Endothelial cell of umbilical vein (primary cell): ENCODE measurements at regions not wholly inside any gene's neighbourhood (a gene's known extent, or its start where the extent isn't known, plus 50 kb on each side); places are given as distances from the start of the nearest gene placed in this dataset.

Source experiments
- BruUV-seq: library from RNA; stranded (reverse); fragments of 400-500 nt; replicated peaks from 2 replicates; lab custom pipeline; 2021; lab: Mats Ljungman, UMichigan
- CTCF ChIA-PET: fragments of 300-600, 350-600 bp; sonication (Branson Sonifier 250); formaldehyde crosslinking; loops from one replicate; lab custom pipeline; 2021; ENCODE audit warnings: antibody characterized with exemption, inconsistent platforms; lab: Charles Lee
- POLR2A ChIA-PET: fragments of 300-600, 350-600 bp; sonication (Branson Sonifier 250); formaldehyde crosslinking; loops from one replicate; lab custom pipeline; 2021; ENCODE audit warnings: antibody characterized with exemption, inconsistent platforms; lab: Charles Lee
- DNase-seq: peaks from one replicate; pipeline ENCODE4 v3.0.0-alpha.2; 2011; ENCODE audit warnings: low read depth, low spot score
- FAIRE-seq: peaks from 2 replicates; lab custom pipeline; 2011; peaks lifted over from hg19 to GRCh38; lab: Jason Lieb, UNC
- H2AFZ ChIP-seq: 2 replicates; pipeline ENCODE4 v1.6.0; 2012; ENCODE audit warnings: low read depth, low read length, control low read depth, inconsistent platforms
- H3K27ac ChIP-seq: 2 replicates; pipeline ENCODE4 v1.5.1; 2011; ENCODE audit warnings: low read depth, mild to moderate bottlenecking, control low read depth, low read length, moderate library complexity; ENCODE audit not compliant: insufficient read depth
- H3K27me3 ChIP-seq, 2 experiments: 2 replicates each; pipeline versions ENCODE4 v1.6.0 to v1.6.1; 2011; ENCODE audit warnings: low read length in 2 of 2, mixed read lengths in 1 of 2; ENCODE audit not compliant: control insufficient read depth in 2 of 2, insufficient read depth in 2 of 2
- H3K36me3 ChIP-seq, 2 experiments: 2 replicates in 1 of 2; 3 replicates in 1 of 2; pipeline ENCODE4 v1.5.1; 2011; ENCODE audit warnings: low read length in 2 of 2, mild to moderate bottlenecking in 1 of 2, moderate library complexity in 1 of 2; ENCODE audit not compliant: control insufficient read depth in 2 of 2, insufficient read depth in 2 of 2; ENCODE audit errors: extremely low read depth in 1 of 2
- H3K4me1 ChIP-seq: 3 replicates; pipeline ENCODE4 v1.5.1; 2011; ENCODE audit warnings: mild to moderate bottlenecking, low read length; ENCODE audit not compliant: control insufficient read depth, insufficient read depth; ENCODE audit errors: extremely low read depth
- H3K4me2 ChIP-seq: 2 replicates; pipeline ENCODE4 v1.6.1; 2011; ENCODE audit warnings: low read length, control low read depth, mixed read lengths; ENCODE audit not compliant: insufficient read depth
- H3K4me3 ChIP-seq, 3 experiments: fragments of 200-600 bp in 1 of 3; sonication (generic), shearing (Covaris generic) in 1 of 3; replicated peaks in 1 of 3; 2 replicates each; pipeline ENCODE4 v1.5.1; 2011 to 2016; ENCODE audit warnings: control low read depth in 3 of 3, low read length in 3 of 3, mild to moderate bottlenecking in 2 of 3, inconsistent platforms in 1 of 3, low read depth in 1 of 3, moderate library complexity in 1 of 3; ENCODE audit not compliant: insufficient read depth in 1 of 3
- H3K79me2 ChIP-seq: 2 replicates; pipeline ENCODE4 v1.6.0; 2012; ENCODE audit warnings: low read length, inconsistent platforms; ENCODE audit not compliant: control insufficient read depth, insufficient read depth
- H3K9ac ChIP-seq: replicated peaks from 2 replicates; pipeline ENCODE3; 2011; ENCODE audit warnings: low read length, control low read depth; ENCODE audit not compliant: insufficient read depth; ENCODE audit errors: extremely low read depth
- H3K9me1 ChIP-seq: replicated peaks from 3 replicates; pipeline ENCODE4 v1.6.0; 2011; ENCODE audit warnings: mild to moderate bottlenecking, low read length; ENCODE audit not compliant: control insufficient read depth, insufficient read depth; ENCODE audit errors: extremely low read depth
- H3K9me3 ChIP-seq: replicated peaks from 2 replicates; pipeline ENCODE4 v1.5.1; 2012; ENCODE audit warnings: low read length, inconsistent platforms; ENCODE audit not compliant: control insufficient read depth, insufficient read depth
- H4K20me1 ChIP-seq: replicated peaks from 2 replicates; pipeline ENCODE3; 2011; ENCODE audit warnings: mild to moderate bottlenecking, low read length; ENCODE audit not compliant: control insufficient read depth, insufficient read depth; ENCODE audit errors: extremely low read depth
- EZH2 ChIP-seq: IDR thresholded peaks from 2 replicates; pipeline ENCODE4 v1.6.1; 2012; ENCODE audit warnings: borderline replicate concordance, low read depth, mild to moderate bottlenecking, moderate library complexity, low read length, inconsistent platforms; ENCODE audit not compliant: severe bottlenecking
- FOS ChIP-seq: IDR thresholded peaks from 2 replicates; pipeline ENCODE4 v1.6.1; 2011; ENCODE audit warnings: mild to moderate bottlenecking, low read length, moderate library complexity, borderline replicate concordance; ENCODE audit not compliant: insufficient read depth
- GATA2 ChIP-seq: IDR thresholded peaks from 2 replicates; pipeline ENCODE4 v1.7.0; 2011; ENCODE audit warnings: low read depth, mild to moderate bottlenecking, moderate library complexity, mixed read lengths, low read length; ENCODE audit not compliant: insufficient read length, insufficient read depth
- JUN ChIP-seq: IDR thresholded peaks from 2 replicates; pipeline ENCODE4 v1.6.1; 2011; ENCODE audit warnings: borderline replicate concordance, low read depth; ENCODE audit not compliant: insufficient read length, insufficient read depth
- MYC ChIP-seq: IDR thresholded peaks from one replicate; pipeline ENCODE4 v1.6.1; 2011; ENCODE audit warnings: mild to moderate bottlenecking, low read depth, low read length
- POLR2A ChIP-seq: IDR thresholded peaks from 2 replicates; pipeline ENCODE4 v1.6.1; 2012; ENCODE audit warnings: low read depth, mild to moderate bottlenecking, control low read depth, low read length
- POLR2AphosphoS5 ChIP-seq: IDR thresholded peaks from 2 replicates; pipeline ENCODE4 v1.6.1; 2012; ENCODE audit warnings: low read depth, mild to moderate bottlenecking, control low read depth, low read length, moderate library complexity; ENCODE audit not compliant: insufficient read depth
- dilution Hi-C: fragments of 300-500 bp; cut with MboI; formaldehyde crosslinking; loops from one replicate; pipeline ENCODE4 v1.15.0; 2019; ENCODE audit warnings: low sequenced_read_pairs; ENCODE audit not compliant: extremely low pct_ligation_motif_present
- intact Hi-C: fragments of 100-400 bp; cut with micrococcal nuclease; formaldehyde crosslinking; loops from one replicate; pipeline ENCODE4 v1.10.0; 2022
- TF ChIP-seq, protein P1 (sequence below), 2 donors: IDR thresholded peaks; 1 replicate in 1 of 2; 2 replicates in 1 of 2; pipeline ENCODE4 v1.5.1; 2011; ENCODE audit warnings: low read length in 2 of 2, mild to moderate bottlenecking in 2 of 2, moderate library complexity in 2 of 2, control low read depth in 1 of 2, inconsistent platforms in 1 of 2, low read depth in 1 of 2; ENCODE audit not compliant: insufficient read depth in 1 of 2; ENCODE audit errors: extremely low read depth in 1 of 2
- TF ChIP-seq, protein P2 (sequence below): IDR thresholded peaks from 2 replicates; pipeline ENCODE4 v1.6.1; 2011; ENCODE audit not compliant: insufficient read depth, insufficient read length

GRCh38 chr13:21256351-21256761 lies 79.9 kb downstream of the MRPL57 start:
- TF ChIP-seq EZH2 (no peak), POLR2A (no peak), POLR2AphosphoS5 (no peak), FOS (no peak), JUN (no peak), MYC (no peak), GATA2 (no peak)
- TF ChIP-seq, protein P1, sequence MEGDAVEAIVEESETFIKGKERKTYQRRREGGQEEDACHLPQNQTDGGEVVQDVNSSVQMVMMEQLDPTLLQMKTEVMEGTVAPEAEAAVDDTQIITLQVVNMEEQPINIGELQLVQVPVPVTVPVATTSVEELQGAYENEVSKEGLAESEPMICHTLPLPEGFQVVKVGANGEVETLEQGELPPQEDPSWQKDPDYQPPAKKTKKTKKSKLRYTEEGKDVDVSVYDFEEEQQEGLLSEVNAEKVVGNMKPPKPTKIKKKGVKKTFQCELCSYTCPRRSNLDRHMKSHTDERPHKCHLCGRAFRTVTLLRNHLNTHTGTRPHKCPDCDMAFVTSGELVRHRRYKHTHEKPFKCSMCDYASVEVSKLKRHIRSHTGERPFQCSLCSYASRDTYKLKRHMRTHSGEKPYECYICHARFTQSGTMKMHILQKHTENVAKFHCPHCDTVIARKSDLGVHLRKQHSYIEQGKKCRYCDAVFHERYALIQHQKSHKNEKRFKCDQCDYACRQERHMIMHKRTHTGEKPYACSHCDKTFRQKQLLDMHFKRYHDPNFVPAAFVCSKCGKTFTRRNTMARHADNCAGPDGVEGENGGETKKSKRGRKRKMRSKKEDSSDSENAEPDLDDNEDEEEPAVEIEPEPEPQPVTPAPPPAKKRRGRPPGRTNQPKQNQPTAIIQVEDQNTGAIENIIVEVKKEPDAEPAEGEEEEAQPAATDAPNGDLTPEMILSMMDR (IDR thresholded peaks at IDR 0.05; ENCODE audit: extremely low read depth in 1 of 2, insufficient read depth in 1 of 2, low read depth in 1 of 2, low read length in 2 of 2), result no peak
- TF ChIP-seq, protein P2, sequence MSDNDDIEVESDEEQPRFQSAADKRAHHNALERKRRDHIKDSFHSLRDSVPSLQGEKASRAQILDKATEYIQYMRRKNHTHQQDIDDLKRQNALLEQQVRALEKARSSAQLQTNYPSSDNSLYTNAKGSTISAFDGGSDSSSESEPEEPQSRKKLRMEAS, result no peak
- no peaks in the 10 kb centered on the region for H3K36me3 ChIP-seq
- no peak overlapping the region for H3K9ac ChIP-seq
- no TSS peak for BruUV-seq
- H3K4me3 ChIP-seq, result no peak overlapping the region
- H3K79me2 ChIP-seq, result no peaks in the 10 kb centered on the region
- H3K27me3 ChIP-seq, result peaks cover 1 to 9% of the 10 kb centered on the region in 2 experiments
- no peak overlapping the region for H3K27ac ChIP-seq
- dilution Hi-C loops (no loop called here), intact Hi-C loops (loop anchor here (5.0 kb wide), 1 partner anchor 1144 kb away; no protein-coding TSS in a partner anchor)
- no peak for DNase-seq
- H3K9me3 ChIP-seq, result no peaks in the 10 kb centered on the region
- no peaks in the 10 kb centered on the region for H3K4me1 ChIP-seq
- H2AFZ ChIP-seq, result no peak overlapping the region
- no peaks in the 10 kb centered on the region for H4K20me1 ChIP-seq
- CTCF ChIA-PET, result no interaction called here
- FAIRE-seq, result no peak
- POLR2A ChIA-PET, result no interaction called here
- H3K4me2 ChIP-seq, result no peak overlapping the region
- no peaks in the 10 kb centered on the region for H3K9me1 ChIP-seq
